HG03060 (cell line): ENCODE measurements at regions not wholly inside any gene's neighbourhood (a gene's known extent, or its start where the extent isn't known, plus 50 kb on each side); places are given as distances from the start of the nearest gene placed in this dataset.

Source experiments
- ATAC-seq: cut with Tn5 transposase; IDR thresholded peaks from one replicate; pipeline ENCODE4 v1.9.1; 2021; ENCODE audit warnings: low read depth, moderate number of reproducible peaks; ENCODE audit not compliant: unreplicated experiment

DNA sequence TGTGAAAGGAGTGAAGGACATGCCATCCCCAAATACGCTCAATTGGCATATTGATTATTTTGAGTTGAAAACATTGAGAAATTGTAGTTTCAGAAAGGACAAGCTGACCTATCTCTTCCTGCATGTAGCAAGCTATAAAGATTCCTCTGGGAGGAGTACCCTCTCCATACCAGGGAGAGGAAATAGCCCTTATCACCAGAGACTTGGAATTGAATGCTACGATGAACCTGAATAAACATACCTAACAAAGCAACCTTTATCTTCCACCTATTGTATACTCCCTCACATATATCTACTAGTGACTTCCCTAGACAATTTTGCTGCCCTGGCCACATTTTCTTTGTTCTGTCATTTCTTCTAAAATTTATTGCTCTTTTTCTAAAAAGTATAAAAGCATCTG lies 150.2 kb upstream of the EEPD1 start:
- no peak for ATAC-seq

DNA sequence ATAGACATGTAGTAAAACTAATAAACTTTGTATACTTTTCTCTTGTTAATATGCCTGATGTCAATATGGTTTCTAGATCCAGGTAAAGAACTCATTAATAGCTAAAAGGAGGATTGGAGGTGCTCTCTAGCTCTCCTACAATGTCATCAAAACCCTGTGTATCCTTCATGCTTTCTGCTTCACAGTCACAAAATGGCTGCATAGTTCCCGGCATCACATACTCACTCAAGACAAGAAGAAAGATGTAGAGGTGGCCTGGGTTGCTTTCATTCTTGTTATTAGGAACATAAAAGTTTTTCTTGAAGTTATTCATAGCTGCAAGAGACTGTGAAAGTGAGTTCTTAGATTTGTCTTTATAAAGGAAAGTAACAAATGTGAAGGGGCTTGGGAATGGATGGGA lies 149.7 kb upstream of the EEPD1 start:
- ATAC-seq: no peak

DNA sequence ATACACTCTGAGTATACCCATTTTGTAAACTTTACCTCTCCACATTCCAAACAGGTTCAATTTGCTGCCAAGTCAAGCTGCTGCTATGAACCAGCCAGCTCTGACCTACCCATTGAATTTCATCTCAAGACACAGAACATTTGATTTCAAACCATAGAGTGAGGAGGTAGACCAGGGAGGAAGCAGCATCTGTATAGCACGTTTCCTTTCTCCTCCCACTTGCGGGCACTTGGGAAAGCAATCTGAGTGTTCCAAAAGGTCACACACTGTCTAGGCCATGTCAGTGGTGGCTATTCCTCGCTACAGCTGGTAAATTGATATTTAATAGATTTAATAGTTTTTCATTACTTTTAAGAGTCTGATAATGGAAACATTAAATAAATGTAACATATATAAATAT lies 147.8 kb upstream of the EEPD1 start:
- no peak for ATAC-seq

DNA sequence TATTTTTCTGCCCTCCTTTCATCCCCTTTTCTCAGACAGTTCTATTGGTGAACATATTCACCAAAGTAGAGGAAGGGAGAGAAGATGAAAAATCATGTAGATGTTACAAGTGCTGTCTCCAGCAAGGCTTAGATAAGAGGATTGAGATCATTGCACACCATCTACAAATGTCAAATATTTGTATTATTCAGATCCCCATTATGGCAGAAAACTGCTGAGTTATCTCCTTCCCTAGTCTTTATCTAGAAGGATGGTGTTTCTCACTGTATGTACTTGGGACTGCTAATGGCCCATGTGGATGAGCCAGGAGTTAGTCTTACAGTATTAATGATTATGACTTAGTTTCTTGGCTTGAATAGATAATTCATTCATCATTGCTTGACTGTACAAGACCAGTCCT lies 147.2 kb upstream of the EEPD1 start:
- no peak for ATAC-seq

DNA sequence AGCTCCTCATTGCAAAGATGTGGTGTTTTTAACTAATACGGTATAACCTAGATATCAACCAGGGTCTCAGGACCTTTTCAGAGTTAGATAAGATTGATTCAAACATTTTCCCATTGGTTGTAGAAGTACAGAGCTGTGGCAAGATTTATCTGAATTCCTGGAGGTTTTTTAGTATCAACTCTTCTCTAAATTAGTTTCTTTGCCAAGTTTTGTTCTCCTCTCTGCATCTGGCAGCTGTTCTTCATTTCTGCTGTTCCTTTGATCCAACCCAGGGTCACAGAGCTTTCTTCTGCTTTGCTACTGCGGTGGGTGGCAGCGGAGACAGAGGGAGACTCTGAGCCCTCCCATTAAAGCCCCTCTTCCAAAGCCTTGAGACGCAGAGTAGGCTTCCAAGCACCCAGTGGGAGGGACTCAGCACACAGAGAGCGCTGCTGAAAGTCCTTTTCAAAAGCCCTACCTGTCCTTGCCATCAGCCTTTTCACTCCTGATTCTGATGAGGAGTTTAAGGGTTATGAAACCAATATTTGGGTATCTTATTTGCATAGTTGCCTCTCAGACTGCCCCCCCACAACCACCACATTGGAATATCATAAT lies 146.3 kb upstream of the EEPD1 start:
- ATAC-seq: no peak

DNA sequence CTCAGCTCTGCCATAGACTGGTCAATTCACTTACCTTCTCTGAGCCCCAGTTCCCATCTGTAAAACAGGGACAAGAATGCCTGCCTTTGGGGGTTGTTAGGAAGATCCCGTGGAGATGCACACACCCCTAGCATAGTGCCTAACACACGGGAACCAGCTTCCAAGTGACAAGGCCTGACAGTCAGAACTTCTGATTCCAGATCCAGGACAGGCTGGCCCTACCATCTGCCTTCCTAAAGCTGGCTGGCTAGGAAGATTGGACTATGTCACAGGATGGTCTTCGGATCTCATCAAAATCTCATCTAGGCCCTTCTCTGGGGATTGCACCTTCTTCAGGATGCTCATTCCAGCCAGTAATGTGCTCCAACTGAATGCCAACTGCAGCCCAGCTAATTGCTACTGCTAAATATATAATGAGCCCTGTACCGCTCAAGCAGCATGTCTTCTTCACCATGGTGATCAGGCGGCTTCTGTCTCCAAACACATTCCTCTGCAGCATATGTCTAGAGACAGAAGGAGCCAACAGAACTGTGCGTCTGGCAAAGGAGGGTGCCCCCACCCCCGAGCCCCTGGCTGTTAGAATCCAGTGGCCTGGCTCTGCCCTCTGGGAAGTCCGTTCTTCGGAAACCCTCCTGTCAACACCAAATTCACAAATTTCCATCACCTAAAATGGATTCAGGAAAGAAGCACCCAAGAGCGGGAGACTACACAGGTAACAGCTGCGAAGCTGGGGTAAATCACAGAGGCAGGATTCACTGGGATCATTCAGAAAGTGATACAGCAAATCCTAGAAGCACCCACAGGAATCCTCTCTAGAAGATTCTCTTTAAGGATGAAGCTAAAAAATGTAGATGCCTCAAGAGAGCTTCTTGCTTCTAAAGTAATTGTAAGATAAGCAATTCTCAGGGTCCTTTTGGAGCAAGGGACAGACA lies 142.1 kb upstream of the EEPD1 start:
- no peak for ATAC-seq

DNA sequence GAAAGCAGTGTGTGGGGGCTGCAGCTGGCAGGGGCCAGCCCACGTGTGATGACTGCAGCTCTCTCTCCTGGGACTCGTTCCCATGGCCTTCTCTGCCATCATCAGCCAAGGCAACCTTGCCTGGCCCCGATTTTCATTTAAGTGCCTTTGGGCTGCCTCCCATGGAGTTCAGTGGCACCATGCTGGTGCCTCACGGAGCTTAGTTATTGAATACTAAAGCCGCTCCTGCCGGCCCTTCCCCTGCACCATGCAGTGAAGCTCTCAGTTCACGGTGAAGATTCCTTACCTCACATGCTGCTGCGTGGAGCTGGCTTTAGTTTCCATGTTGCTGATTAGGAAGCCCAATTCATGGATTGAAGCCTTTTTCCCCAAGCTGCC lies 141.5 kb upstream of the EEPD1 start:
- no peak for ATAC-seq

DNA sequence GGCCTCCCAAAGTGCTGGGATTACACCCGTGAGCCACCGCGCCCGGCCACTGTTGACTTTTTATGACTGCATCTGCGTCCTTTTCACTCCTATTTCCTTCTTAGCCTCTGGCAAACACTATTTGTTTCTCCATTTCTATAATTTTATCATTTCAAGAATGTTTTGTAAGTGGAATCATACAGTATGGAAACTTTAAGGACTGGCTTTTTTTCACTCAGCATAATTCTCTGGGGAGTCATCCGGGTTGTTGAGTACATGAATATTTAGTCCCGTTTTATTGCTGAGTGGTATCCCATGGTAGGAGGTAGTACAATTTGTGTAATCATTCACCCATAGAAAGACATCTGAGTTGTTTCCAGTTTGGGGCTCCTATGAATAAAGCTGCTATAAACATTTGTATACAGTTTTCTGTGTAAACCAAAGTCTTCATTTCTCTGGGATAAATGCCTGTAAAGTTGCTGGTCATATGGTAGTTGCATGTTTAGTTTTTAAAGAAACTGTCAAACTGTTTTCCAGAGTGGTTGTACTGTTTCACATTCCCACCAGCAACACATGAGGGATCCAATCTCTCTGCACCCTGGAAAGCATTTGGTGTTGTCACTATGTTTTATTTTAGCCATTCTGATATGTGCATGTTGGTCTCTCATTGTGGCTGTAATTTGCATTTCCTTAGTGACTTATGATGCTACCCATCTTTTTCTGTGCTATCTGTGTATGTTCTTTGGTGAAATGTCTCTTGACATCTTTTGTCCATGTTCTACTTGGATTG lies 139.6 kb upstream of the EEPD1 start:
- no peak for ATAC-seq

DNA sequence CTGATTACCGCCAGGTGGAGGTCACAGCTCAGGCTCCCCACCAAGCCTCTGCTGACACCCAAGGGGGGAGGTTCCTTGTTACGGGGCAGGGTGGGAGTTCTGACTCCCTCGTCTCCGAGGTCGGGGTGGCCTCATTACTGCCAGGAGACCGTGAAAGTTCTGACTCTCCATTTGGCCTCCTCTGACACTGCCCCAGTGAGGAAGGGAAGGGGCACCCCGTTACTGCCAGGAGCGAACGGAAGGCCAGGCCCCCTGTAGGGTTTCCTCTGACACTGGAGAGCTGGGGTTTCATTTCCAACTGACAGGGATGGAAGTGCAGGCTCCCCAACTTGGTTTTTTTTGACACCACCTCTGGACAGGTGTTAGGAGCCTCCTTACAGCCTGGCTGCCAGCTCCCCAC lies 138.1 kb upstream of the EEPD1 start:
- no peak for ATAC-seq

DNA sequence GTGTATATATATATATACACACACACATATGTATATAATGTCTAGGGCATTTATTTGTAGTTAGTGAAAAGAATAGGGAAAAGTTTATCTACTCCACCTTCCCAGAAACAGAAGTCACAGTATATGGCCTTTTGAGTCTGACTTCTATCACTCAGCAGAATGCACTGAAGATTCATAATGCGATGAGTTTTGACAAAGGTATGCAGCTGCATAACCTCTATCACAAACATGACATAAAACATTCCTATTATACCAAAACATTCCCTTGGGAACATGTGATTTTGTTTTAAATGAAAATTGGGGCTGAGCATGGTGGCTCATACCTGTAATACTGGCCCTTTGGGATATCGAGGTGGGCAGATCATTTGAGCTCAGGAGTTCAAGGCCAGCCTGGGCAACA lies 137.3 kb upstream of the EEPD1 start:
- ATAC-seq: no peak

DNA sequence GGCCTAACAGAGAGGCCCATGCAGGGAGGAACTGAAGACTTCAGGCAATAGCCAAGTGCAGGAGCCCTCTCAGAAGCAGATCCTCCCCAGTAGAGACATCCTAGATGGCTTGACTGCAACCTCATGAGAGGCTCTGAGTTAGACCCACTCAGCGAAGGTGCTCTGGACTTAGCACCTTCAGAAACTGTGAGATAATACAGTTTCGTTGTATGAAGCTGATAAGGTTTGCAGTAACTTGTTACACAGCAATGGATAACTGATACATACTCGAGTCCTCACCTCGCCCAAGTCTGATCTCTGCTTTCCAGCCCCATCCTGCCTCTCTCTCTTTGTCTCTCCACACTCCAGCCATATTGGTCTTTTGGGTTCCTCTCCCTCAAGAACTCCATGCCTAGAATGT lies 136.4 kb upstream of the EEPD1 start:
- ATAC-seq: no peak

DNA sequence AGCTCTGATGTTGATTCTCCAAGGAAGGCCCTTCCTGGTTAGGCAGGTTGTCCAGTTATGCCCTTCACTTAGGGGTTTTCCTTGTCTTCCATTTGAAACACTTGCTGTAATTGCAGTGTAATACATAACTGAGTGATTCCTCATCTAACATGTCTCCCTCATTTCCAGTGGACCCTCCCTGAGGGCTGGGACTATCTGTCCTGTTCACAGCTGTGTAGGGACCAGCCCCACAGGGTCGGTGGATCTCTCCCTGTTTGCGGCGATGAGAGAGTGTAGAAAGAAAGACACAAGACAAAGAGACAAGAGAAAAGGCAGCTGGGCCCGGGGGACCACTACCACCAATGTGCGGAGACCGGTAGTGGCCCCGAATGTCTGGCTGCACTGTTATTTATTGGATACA lies 135.9 kb upstream of the EEPD1 start:
- no peak for ATAC-seq

DNA sequence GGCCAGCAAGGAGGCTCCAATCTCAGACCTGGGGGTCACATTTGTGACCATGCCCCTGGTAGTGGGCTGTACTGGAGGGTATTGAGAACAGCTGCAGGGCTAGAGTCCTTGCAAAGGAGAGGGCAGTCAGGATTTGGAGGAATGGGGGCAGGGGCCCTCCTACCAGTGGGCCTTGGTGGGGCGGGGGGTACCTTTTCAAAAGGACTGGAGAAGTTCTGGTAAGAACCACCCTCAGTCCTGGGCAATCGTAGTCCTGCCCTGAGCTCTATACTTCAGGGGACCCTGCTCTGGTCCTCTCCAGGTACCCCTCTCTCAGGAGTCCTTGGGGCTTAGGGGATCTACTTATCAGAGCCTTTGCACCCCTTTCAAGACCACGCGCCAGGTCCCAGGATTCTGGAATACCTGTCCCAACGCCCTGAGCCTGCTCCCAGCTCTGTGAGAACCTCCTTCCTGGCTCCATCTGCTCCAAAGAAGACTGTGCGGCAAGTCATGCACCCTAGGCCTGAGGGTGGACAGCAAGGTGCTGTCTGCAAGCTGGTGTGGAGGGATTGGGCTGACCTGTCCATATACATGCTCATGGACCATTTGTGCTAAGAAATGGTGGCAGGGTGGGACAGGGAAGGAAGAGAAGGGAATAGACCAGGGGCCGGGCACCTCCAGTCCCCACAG lies 134.1 kb upstream of the EEPD1 start:
- no peak for ATAC-seq

DNA sequence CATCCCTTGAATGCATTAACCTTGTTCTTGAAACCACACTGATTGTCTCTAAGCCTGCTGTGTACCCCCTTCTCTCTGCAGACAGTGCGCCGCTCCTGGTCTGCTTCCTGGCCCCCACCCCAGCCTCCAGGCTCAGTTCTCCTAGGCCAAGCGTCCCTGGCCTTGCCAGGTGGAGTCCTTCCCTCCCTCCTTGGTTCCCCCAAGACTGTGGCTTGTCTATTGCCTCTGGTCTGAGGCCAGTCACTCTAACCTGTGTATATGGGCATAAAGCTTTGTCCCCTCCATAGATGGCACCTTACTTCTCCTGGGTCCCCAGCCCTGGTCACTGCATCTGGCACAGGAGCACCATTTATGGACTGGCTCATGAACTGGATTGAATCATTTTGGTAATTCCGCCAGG lies 133.5 kb upstream of the EEPD1 start:
- no peak for ATAC-seq

DNA sequence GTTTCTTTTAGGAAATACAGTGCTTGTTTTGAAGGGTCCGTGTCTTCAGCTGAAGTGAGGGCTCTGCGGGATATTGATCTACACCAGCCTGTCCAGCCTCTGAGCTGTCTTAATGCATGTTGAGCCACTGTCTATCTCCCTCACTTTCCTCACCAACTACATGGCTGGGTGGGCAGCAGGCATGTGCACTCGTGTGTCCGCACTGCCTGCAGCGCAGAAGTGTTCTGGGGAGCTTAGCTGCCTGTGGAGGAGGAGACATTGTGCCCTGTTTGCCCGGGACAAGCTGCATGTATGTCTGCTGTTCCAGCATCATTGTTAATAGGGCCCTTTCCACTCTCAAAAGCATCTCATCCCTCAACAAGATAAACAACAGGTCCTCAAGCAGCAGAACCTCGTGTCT lies 133.1 kb upstream of the EEPD1 start:
- ATAC-seq: no peak

DNA sequence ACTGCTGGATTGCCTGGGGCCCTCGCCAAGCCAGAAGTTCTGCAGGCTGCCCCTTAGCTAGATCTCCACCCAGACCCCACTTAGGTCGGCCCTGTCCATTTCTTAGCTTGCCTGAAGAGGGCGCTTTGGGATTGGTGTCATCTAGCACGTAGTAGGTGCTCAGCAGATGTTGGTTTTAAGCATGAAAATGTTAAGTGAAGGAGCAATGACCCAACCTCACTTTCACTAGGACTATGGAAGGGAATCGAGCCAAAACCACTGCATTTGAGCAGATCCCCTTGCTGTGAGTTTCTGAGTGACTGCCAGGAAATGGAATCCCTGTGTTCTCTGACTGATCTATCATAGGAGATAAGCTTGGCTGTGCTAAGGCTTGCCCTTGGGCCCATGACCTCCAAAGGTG lies 131.7 kb upstream of the EEPD1 start:
- no peak for ATAC-seq

DNA sequence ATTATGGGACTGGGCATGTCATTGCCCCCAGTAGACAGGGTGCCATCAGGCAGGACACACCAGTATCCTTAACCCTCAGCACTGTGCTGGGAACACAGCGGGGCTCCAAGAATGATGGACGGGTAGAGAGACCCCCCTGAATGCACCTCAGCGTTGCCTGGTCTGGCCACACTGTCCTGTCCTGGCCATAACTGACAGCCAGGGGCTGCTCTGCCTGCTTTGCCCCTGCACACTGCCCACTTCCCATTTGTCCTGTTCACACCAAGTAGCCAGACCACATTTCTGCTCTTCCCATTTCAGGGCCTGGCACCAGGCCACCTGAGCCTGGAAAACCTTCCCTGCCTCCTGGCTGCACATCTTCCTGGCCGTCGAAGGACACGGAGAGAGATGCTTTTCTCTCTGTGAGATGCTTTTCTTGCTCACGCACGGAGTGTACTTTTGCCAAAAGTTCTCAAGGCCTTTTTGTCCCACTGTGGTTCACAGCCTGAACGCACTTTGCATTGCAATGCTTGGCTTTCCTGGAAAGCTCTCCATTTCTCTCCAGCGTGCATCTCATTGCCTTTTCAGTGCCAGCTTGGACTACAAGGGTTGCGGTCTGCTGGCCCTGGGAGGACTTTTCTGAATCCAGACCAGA lies 131.0 kb upstream of the EEPD1 start:
- no peak for ATAC-seq

DNA sequence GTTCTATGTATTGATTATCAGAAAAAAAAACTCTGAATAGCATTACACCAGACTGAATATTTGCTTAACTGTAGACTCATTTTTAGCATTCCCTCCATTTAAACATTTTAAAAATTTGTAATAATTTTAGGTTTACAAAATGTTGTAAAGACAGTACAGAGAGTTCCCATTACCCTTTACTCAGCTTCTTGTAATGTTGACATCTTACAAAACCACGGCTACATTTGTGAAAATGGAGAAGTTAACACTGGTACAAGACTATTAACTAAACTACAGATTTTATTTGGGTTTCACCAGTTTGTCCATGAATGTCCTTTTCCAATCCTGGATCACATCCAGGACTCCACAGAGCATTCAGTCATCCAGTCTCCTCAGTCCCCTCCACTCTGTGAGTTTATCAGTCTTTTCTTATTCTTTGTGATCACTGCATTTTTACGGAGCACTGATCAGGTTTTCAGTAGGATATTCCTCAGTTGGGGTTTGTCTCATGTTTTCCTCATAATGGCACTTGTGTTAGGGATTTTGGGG lies 130.0 kb upstream of the EEPD1 start:
- no peak for ATAC-seq

DNA sequence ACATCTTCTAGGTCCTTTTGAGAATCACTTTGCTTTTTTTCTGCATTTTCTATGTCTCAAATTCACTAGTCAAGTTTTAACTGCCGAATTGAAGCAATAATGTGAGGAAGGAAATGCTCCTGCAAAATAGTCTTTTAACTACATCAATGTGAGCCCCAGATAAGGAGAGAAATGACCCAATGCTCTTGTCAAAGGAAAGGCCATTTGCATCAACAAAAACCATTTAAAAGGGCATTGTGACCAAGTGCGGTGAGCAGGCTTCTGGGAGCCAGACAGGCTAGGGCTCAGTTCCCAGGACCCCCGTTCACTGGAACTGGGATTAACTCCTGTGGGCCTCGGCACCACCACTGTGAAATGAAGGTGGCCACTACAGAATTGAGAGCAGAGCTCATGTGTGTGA lies 127.9 kb upstream of the EEPD1 start:
- no peak for ATAC-seq

DNA sequence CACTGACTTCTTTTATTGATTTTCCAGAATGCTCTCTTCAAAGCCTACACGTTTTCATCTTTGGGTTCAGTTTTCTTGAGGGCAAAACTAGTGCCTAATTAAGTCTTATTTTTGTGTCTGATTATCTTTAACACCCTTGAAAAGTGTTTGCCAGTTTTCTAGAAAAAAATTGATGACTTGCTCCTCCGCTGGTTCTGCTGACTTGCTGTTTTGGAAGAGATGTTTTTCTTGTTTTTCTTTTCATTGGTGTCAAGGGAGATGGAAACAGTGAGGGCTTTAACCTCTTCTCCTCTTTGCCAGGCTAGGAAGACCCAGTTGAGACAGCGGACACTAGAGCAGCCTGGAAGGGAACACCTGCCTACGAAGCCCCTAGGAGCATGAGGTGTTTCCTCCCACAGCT lies 123.7 kb upstream of the EEPD1 start:
- ATAC-seq: no peak
